ENCODE measurements at regions not wholly inside any gene's neighbourhood (a gene's known extent, or its start where the extent isn't known, plus 50 kb on each side); places are given as distances from the start of the nearest gene placed in this dataset.

GRCh38 chr12:82593901-82594396 is 92.8 kb upstream of the TMTC2 start:
- Histone ChIP-seq H3K36me3 (ENCODE audit: control insufficient read depth in 1 of 2, insufficient read depth in 2 of 2, low read length in 2 of 2) (no peaks in the 10 kb centered on the region), H4K20me1 (ENCODE audit: insufficient read depth) (no peaks in the 10 kb centered on the region), H3K4me3 (replicated peaks in 1 of 2; ENCODE audit: low read depth in 1 of 2, low read length in 2 of 2) (no peak overlapping the region), H3K4me2 (ENCODE audit: low read length) (no peak overlapping the region), H2AFZ (ENCODE audit: low read depth, low read length, poor library complexity, severe bottlenecking) (no peak overlapping the region), H3K9me3 (ENCODE audit: control insufficient read depth in 1 of 2, insufficient read depth in 1 of 2, low read depth in 1 of 2, low read length in 2 of 2) (no peaks in the 10 kb centered on the region), H3K27me3 (ENCODE audit: insufficient read depth, low read length) (no peaks in the 10 kb centered on the region), H3K9ac (ENCODE audit: low read length) (no peak overlapping the region), H3K4me1 (ENCODE audit: control insufficient read depth in 1 of 2, insufficient read depth in 2 of 2, low read length in 2 of 2) (no peaks in the 10 kb centered on the region), H3K79me2 (ENCODE audit: insufficient read depth, low read length) (no peaks in the 10 kb centered on the region), H3K27ac (ENCODE audit: low read depth, low read length) (no peak overlapping the region), H3K9me2 (ENCODE audit: insufficient read depth) (no peaks in the 10 kb centered on the region)
- ATAC-seq = no peak
- CTCF ChIA-PET = no interaction called here
- no peak for DNase-seq (ENCODE audit: low read depth, low spot score)
- POLR2A ChIA-PET = no interaction called here
- no TSS peak for BruUV-seq (replicated peaks)
- TF ChIP-seq CEBPB (IDR thresholded peaks at IDR 0.05; ENCODE audit: low read depth) (no peak), TCF7L2 (IDR thresholded peaks at IDR 0.05; ENCODE audit: borderline replicate concordance, extremely low read depth, insufficient read depth, insufficient read length) (no peak), EZH2phosphoT487 (IDR thresholded peaks at IDR 0.05; ENCODE audit: borderline replicate concordance) (no peak), ATF3 (IDR thresholded peaks at IDR 0.05) (no peak), RAD21 (IDR thresholded peaks at IDR 0.05; ENCODE audit: low read depth) (no peak), ELF1 (IDR thresholded peaks at IDR 0.05; ENCODE audit: borderline replicate concordance, low read depth) (no peak), CTCF (IDR thresholded peaks at IDR 0.05 in 2 of 3, conservative IDR thresholded peaks at IDR 0.05 in 1 of 3; ENCODE audit: borderline replicate concordance in 1 of 3, insufficient read depth in 1 of 3, low read depth in 2 of 3, low read length in 2 of 3) (no peak), FOSL1 (IDR thresholded peaks at IDR 0.05; ENCODE audit: low read depth) (no peak), SIN3A (IDR thresholded peaks at IDR 0.05; ENCODE audit: low read depth) (no peak), POLR2A (IDR thresholded peaks at IDR 0.05; ENCODE audit: borderline replicate concordance, extremely low read depth, insufficient read depth, insufficient read length) (no peak), REST (IDR thresholded peaks at IDR 0.05; ENCODE audit: low read depth) (no peak), SP1 (IDR thresholded peaks at IDR 0.05; ENCODE audit: low read depth) (no peak), ZFX (IDR thresholded peaks at IDR 0.05) (no peak), SRF (IDR thresholded peaks at IDR 0.05; ENCODE audit: low read depth) (no peak), ZBTB33 (IDR thresholded peaks at IDR 0.05; ENCODE audit: extremely low read depth, insufficient replicate concordance, low read length) (no peak), EGR1 (IDR thresholded peaks at IDR 0.05; ENCODE audit: low read depth) (no peak), MAX (IDR thresholded peaks at IDR 0.05) (no peak), EZH2 (IDR thresholded peaks at IDR 0.05) (no peak)
- intact Hi-C loops (cut with micrococcal nuclease) = no loop called here
- RAD21 ChIA-PET (ENCODE audit: low non-redundant PET in 1 of 2, low total read pairs in 2 of 2, uncharacterized antibody in 2 of 2, unreplicated experiment in 2 of 2) = no interaction called here
